Suppressor macrophage treated with lipopolysaccharide for 1 hour (primary cell): ENCODE measurements at regions not wholly inside any gene's neighbourhood (a gene's known extent, or its start where the extent isn't known, plus 50 kb on each side); places are given as distances from the start of the nearest gene placed in this dataset.

Experiments
- DNase-seq, 3 donors: peaks; one replicate each; pipeline ENCODE4 v3.0.0-alpha.2; 2020 to 2022

DNA sequence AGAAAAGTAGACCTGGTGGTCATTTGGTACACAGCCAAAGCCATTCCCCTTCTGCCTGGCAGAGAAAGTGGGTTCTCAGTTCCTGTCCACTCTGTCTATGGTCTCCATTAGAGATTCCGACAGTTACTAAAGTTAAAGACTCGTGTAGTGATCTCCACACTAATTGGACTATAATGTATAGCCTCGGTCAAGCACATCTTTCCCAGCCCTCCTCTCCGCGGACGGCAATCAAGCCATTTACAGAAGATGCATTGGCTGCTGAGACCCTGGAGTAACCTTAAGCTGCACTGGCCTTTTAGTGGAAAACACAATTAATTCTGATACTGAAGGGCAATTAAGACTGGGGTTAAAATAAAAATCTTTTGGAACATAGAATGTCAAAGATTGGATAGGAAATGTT, 865.3 kb downstream of the MCTP2 start:
- DNase-seq: no peak

DNA sequence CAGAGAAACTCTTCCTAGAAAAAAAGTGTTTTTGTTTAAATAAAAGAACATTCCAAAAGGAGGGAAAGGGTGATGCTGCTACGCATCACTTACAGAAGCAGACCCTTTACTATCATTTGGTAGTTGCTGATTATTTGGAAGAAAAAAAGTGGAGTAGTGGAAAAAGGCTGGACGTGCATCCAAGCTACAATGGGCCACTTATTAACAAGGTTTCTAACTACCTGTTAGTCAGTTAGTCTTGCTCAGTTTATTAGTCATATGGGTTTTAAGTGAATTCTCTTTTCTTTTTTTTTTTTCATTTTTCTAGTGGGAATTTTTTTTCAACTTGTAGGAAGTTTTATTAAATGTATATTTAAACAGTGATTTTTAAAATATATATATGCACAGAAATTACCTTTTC, 866.0 kb downstream of the MCTP2 start:
- DNase-seq: no peak

DNA sequence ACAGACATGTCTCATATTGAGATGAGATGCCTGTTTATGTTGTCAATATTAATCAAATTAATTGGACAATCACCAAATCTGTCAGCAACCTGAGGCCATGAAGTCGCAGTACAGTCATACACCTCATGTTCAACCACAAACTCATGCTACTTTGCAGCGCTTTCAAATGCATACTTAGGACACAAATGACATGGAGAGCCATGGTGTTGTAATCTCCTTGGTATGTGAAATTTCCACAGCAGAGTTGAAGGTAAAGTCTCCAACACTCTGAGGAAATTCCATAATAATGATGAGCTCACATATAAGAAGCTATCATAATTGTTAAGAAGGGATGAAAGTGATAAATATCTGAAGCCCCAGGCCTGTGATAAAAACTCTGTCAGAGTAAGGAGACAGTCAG, 873.9 kb downstream of the MCTP2 start:
- no peak for DNase-seq

DNA sequence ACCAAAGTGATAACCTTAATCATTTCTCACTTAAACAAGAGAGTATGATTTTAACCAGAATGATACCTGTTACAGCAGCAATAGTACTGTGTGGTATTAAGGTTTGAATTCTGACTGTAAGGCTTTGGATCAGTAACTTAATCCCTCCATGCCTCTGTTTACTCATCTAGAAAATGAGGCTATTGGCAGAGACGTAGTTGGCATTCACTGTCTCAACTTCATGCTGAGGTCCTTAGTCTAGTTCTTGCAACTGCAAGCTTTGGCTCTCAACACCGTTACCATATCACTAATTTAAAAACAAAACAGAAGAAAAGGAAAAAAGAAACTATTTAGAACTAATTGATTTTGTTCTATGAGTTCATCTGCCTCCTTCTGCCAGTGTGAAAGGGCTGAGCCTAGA, 875.4 kb downstream of the MCTP2 start:
- no peak for DNase-seq

DNA sequence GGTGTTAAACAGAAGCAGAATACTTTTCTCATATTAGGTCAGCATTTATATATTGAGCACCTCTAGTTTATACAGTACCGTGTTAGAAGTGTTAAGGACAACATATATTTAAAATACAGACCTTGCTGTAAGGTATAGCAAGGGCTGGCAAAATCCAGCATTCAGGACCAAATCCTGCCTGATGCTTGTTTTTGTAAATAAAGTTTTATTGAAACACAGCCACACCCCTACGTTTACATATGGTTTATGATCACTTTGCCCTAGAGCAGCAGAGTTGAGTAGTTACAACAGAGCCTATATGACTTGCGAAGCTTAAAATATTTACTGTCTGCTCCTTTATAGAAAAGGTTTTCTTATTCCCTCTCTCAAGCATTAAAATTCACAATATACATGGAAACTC, 877.3 kb downstream of the MCTP2 start:
- no peak for DNase-seq

DNA sequence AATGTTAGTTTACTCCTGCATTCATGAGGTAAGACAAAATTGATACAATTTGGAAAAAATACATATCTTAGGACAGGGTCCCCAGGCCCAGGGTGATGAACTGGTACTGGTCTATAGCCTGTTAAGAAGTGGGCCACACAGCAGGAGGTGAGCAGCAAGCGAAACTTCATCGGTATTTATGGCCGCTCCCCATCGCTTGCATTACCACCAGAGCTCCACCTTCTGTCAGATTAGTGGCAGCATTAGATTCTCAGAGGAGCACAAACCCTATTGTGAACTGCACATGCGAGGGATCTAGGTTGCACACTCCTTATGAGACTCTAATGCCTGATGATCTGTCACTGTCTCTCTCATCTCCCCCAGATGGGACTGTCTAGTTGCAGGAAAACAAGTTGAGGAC, 880.6 kb downstream of the MCTP2 start:
- no peak for DNase-seq

GRCh38 chr15:95113041-95113440, 881.7 kb downstream of the MCTP2 start:
- no peak for DNase-seq

- no peak for DNase-seq
Observed at GRCh38 chr15:95119041-95119610, 887.8 kb downstream of the MCTP2 start.

GRCh38 chr15:95120595-95120994, 889.2 kb downstream of the MCTP2 start:
- no peak for DNase-seq

- no peak for DNase-seq
Observed at GRCh38 chr15:95121191-95121590, 889.8 kb downstream of the MCTP2 start.

- DNase-seq: no peak
Observed at GRCh38 chr15:95125803-95126202, 894.4 kb downstream of the MCTP2 start.

GRCh38 chr15:95127356-95127755, 896.0 kb downstream of the MCTP2 start:
- DNase-seq: no peak

DNA sequence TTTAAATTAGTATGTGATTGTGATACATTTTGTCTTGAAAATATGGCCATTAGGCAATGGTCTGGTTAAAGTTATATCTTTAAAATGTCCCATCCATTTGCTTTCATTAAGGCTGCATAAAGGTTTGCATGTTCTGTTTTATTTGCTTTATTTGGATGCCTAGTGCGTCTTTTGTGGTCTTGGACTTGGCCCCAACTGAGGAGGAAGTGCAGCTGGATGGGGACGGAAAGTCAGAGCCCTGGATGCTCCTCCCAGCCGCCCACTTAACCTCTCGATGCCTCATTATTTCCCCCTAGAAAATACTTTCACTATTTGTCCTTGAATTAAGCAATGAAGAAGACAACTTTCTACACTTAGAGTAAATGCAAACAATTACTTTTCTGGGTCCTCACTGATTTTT, 898.2 kb downstream of the MCTP2 start:
- no peak for DNase-seq

DNA sequence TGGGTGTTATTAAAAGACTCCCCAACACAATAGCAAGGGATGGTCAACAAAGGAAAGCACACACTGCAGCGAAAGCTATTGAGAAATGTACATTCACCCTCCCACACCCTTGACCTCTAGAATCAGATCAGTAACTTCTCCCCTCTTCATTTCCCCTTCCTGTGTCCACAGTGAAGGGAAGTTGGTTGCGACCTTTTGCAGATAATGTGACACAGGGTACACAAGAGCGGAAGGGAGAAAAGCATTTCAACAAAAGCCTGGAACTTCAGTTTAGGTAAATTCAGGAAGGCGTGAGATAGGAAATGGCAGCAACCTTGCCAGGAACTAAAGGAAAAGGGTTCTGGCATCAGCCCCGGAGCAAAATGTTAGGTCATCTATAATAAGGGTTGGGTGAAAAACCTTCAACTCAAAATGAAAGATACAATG, 899.8 kb downstream of the MCTP2 start:
- no peak for DNase-seq

- no peak for DNase-seq
Observed at GRCh38 chr15:95132774-95133173, 901.4 kb downstream of the MCTP2 start.

DNA sequence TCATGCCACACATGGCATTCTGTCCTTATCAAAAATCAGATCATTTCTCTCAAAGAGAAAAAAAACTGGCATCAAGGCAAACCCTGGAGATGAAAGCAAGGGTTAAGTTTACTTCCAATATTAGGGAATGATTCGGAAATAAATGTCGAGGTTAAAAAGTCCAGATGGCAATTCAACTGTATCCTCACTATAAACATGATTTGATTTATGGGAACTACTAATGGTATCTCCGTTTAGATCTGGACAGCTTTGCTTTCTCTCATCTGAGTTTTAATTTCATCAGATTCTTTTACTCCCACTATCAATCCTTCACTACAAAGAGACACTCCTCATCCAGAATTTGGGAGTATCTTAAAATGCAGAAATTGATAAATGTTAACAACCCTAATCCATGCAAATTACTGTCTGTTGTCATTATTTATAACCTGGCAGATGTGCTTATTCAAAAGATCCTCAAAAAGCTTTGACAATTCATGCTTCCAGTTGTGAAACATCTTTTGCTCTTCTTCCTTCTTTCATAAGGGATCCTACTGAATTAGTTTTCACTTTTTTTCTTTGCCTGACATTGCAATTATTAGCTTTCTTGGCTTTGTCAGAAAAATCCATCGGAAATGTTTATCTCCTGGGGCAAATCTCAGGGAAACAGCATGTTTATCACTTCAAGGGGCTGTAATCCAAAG, 903.2 kb downstream of the MCTP2 start:
- DNase-seq: no peak

GRCh38 chr15:95138604-95139270, 907.4 kb downstream of the MCTP2 start:
- no peak for DNase-seq

GRCh38 chr15:95141486-95141885, 910.1 kb downstream of the MCTP2 start:
- no peak for DNase-seq

GRCh38 chr15:95142531-95142930, 911.2 kb downstream of the MCTP2 start:
- no peak for DNase-seq

DNA sequence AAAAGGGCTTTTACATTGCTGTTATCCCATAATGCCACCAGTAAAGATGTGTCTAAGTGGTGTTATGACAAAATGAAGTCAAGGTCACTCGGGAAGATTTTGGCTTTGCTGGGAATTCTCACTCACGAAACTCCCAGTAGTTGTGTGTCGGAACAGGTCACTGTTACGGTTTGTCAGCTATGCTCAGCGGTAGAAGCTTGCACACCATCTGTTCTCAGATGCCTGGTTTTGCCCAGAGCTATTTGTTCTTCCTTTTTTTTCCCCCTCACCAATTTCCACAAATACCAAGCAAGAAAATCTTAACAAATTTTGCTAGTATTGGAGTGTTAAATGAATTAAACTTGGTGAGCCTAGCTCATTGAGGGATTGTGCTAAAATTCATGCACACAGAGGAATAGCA, 915.1 kb downstream of the MCTP2 start:
- no peak for DNase-seq

DNA sequence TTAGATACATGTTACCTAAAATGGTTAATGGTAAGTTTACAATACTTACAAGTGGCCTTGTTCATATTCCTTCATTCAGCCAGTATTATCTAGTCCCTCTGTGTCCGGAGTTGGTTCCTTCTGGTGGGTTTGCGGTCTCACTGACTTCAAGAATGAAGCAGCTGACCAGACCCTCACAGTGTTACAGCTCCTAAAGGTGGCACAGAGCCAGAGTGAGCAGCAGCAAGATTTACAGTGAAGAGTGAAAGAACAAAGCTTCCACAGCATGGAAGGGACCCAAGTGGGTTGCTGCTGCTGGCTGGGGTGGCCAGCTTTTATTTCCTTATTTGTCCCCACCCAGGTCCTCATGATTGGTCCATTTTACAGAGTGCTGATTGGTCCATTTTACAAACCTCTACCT, 916.8 kb downstream of the MCTP2 start:
- DNase-seq: no peak

DNA sequence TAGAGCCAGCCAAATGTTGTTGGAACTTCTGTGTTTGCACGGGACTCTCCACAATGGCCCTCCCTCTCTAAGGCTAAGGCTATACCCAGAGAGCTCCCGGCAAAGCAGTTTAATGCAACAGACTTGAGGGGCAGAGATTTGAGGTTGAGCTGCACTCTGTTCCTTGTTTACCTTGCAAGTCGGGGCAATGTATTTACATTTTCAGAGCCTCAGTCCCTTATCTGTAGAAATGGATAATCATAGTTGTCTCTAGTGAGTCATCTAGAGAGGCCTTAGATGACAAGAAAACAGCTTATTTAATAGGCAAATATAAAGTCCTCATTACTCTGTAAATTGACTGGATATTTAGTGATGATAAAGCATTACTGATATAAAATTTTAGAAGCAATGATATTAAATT, 917.7 kb downstream of the MCTP2 start:
- no peak for DNase-seq

DNA sequence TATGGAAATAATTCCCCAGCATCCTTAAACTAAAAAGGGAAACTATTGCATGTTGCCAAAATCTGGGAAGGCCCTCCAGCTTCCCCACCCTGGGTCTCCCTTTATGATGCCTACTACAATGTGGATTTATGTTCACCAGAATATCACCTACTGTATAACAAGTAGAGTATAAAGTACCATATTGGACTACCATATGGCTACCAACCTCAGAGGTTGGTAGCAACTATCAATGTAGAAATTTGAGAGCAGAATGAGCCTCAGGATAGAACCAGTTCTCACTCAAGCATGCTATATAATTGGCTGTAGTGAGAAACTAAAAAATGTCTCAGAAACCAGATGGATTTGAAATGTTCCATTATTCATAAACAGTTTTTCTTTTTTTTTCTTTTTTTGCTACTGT, 918.4 kb downstream of the MCTP2 start:
- no peak for DNase-seq

DNA sequence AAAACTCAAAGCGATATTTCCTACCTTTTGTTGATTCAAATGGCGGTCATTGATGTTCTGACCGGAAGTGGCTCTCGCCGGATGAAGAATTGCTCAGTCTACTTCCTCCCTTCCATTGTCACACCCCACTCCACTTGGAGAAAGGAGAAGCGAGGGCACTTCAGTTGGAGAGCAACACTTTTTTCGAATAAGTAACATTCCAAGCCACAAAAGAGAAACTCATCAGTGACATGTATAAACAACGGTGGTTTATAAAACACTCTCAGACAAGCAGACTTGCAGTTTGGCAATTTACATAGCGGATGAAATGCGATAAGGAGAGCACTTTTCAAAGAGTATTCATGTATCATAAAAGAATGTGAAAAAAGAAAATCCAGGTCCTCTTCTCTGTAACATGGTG, 919.1 kb downstream of the MCTP2 start:
- DNase-seq: no peak

- no peak for DNase-seq
Observed at GRCh38 chr15:95152741-95153140, 921.4 kb downstream of the MCTP2 start.
